GM21367 (cell line): ENCODE measurements at regions not wholly inside any gene's neighbourhood (a gene's known extent, or its start where the extent isn't known, plus 50 kb on each side); places are given as distances from the start of the nearest gene placed in this dataset.

Experiments
- ATAC-seq: cut with Tn5 transposase; IDR thresholded peaks from one replicate; pipeline ENCODE4 v1.9.1; 2021; ENCODE audit not compliant: unreplicated experiment

GRCh38 chr1:80520949-80521348 is 1279.8 kb upstream of the ADGRL2 start:
- no peak for ATAC-seq

DNA sequence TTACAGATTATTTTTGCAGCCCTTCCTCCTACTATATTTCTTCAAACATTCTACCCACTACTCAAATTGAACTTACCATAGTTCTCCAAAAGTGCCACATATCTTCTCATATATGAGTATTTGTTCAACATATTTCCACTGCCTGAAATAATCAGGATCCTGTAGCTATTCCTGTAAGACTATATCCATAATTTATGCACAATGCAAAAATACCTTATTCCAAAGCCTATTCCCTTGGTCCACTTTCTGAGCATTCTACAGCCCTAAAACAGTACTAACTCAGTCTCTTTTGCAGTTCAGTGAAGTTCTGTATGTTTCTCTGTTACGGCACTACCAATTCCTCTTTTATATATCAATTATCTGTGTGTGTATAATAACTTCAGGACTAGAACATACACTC is 1283.7 kb upstream of the ADGRL2 start:
- no peak for ATAC-seq

GRCh38 chr1:80509965-80510522 is 1290.7 kb upstream of the ADGRL2 start:
- ATAC-seq = no peak

- ATAC-seq = no peak
Measured at GRCh38 chr1:80506216-80506615, 1294.5 kb upstream of the ADGRL2 start.

- no peak for ATAC-seq
Measured at GRCh38 chr1:80498673-80499072, 1302.1 kb upstream of the ADGRL2 start.

DNA sequence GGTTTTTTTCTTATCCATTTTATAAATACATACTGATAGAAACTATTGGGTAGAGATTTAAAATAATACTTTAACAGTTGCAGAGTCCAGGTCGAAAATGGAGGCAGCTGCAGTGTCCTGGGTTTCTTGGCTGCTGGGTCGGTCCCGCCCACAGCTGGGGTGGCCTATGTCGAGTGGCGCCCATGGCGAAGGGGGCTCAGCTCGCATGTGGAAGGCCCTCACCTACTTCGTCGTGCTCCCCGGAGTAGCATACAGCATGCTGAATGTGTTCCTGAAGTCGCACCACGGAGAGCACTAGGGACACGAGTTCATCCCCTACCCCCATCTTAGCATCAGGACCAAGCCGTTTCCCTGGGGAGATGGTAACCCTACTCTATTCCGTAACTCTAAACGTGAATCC is 1304.9 kb upstream of the ADGRL2 start:
- ATAC-seq = no peak

- no peak for ATAC-seq
Measured at GRCh38 chr1:80472145-80472544, 1328.6 kb upstream of the ADGRL2 start.

DNA sequence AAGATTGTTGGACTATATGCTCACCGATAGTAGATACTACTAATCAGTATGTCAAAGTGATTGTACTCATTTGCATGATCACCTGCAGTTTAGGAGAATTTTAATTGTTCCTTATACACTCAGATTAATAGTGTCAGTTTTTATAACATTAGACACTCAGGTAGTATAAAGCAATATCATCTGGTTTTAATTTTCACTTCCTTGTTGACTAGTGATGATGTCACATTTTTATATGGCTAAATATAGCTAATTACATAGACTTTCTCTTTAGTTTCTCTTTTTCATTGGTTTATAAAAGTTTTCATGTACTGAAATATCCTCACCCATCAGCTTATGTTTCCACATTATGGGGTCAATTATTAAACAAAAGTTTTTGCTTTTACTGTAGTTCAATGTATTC is 1332.4 kb upstream of the ADGRL2 start:
- ATAC-seq = no peak

- ATAC-seq = no peak
Measured at GRCh38 chr1:80462006-80462405, 1338.7 kb upstream of the ADGRL2 start.

- no peak for ATAC-seq
Measured at GRCh38 chr1:80457409-80457808, 1343.3 kb upstream of the ADGRL2 start.

DNA sequence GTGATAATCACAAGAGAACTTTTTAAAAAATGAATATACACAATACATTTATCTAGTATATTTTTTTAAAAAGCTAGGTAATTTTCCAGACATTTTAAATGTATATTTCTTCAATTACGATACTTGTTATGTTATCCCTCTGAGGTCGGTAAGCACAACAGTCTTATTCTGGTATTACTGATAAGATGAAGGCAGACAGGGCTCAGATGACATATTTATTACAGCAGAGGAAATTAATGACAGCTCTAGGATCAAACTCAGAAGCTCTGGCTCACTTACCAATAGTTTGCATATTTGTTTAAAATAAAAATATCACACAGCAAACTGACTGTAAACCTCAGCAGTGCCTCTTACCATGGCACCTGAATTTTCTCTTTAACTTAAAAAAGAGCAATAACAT is 1347.0 kb upstream of the ADGRL2 start:
- ATAC-seq = no peak

DNA sequence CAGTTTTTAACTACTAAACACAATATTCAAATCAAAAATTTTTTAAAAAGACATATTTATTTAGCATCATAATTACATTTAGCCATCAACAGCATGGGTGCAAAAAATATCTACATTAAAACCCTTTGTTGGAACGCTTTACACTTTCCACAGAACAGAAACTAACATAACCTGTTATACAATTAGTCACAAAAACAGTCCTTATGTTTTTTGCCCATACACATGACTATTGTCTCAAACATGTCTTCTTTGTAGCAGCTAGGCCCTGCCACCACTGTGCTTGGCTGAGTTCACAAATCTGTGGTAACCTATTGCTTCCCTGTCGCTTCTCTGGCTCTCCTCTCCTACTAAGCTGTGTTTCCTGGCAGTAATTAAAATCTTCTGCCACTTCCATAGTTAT is 1350.0 kb upstream of the ADGRL2 start:
- ATAC-seq = no peak

GRCh38 chr1:80448081-80448480 is 1352.7 kb upstream of the ADGRL2 start:
- no peak for ATAC-seq

GRCh38 chr1:80447526-80447925 is 1353.2 kb upstream of the ADGRL2 start:
- ATAC-seq = no peak

GRCh38 chr1:80445033-80445432 is 1355.7 kb upstream of the ADGRL2 start:
- no peak for ATAC-seq

DNA sequence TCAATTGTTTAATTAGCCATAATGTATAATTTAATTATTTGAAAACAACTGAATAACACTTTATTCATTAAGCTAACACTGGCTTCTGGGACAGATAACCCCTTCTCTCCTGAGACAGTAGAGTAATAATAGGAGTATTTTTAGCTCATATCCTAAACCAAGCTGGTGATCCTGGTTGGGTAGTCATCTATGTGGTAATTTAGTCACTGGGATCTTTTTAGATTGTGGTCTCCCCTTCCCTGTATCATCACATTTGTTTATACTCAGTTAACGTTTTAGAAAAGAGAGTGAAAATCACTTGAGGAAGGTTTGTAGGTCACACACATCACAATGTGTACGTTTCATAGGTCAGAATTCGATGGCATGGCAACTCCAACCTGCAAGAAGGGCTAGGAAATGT is 1356.6 kb upstream of the ADGRL2 start:
- ATAC-seq = no peak

- ATAC-seq = no peak
Measured at GRCh38 chr1:80441664-80442063, 1359.1 kb upstream of the ADGRL2 start.

DNA sequence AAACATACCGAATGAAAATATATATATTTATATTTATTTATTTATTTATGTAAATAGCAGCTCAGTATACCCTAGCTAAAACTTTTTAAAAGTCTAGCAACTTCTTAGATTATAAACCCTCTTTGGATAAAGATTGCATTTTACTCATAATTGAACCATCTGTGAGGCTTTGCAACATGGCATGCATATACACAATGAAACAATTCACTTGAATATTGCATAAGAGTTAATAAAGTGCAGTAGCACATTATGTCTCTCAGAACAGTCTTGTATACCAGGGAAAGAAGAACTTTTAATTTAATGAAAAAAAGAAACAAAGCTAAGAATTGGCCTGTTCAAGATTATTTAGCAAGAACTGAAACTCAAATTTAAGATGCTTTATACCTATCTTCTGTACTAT is 1363.9 kb upstream of the ADGRL2 start:
- no peak for ATAC-seq

DNA sequence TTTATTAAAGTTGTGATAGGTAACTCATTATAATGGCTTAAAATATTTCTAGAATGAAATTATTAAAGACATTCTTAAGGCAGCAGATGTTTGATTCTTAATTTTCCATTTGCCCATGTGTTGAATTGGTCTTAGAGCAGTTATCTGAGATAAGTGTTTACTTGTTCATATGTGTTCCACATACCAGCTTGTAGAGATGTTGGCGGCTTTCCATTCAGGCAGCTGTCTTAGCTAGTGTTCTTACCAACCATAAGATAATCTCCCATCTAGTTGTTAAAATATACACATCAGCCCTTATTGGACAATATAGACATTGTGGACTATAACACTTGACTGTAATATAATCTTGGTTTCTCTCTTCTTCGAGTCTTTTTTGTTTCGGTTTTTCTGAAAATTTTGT is 1372.9 kb upstream of the ADGRL2 start:
- no peak for ATAC-seq

- ATAC-seq = no peak
Measured at GRCh38 chr1:80424249-80424648, 1376.5 kb upstream of the ADGRL2 start.

DNA sequence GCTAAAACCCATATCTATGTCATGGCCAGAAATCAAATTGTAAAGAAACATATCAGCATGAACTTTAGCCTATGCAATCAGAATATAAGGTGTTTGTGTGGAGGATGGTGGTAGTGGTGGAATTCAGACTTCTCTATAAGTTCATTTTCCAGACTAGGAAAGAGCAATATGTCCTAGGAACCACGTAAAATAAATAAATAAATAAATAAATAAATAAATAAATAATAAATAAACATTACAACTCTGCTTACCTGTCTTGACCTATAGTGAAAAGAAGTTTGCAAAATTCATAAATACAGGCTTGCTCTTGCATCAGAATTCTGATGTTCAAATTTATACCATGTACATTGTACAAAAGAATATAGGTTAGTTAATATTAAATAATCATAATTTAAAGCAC is 1382.6 kb upstream of the ADGRL2 start:
- no peak for ATAC-seq

- ATAC-seq = no peak
Measured at GRCh38 chr1:80417671-80418070, 1383.1 kb upstream of the ADGRL2 start.

DNA sequence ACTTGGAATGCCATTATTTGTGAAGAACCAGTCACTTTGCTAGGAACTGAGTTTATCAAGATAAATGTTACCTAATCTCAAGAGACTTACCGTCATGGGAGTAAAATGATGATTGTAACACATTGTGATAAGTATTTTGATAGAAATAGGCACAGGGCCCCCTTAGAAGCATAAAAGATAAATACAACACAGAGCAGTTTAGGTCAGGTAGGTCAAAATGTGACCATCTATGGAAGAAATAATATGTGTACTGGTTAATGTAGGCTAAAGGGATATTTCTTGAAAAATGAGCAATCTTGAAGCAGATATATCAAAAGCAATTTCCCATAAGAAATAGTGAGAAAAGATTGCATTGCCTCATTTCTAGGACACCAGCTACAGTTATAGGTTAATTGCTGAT is 1386.8 kb upstream of the ADGRL2 start:
- no peak for ATAC-seq

- ATAC-seq = no peak
Measured at GRCh38 chr1:80410233-80410632, 1390.5 kb upstream of the ADGRL2 start.
